SK-N-SH (cell line): ENCODE measurements at regions not wholly inside any gene's neighbourhood (a gene's known extent, or its start where the extent isn't known, plus 50 kb on each side); places are given as distances from the start of the nearest gene placed in this dataset.

Experiments used
- CTCF ChIA-PET: fragments of 300-600, 350-600 bp; formaldehyde crosslinking; extraction: SDS; loops from one replicate; lab custom pipeline; 2021; lab: Yijun Ruan, JAX
- POLR2A ChIA-PET: fragments of 350-600 bp; sonication (Branson Sonifier 250); formaldehyde crosslinking; extraction: SDS; loops from one replicate; lab custom pipeline; 2020; ENCODE audit warnings: antibody characterized with exemption, inconsistent platforms; lab: Yijun Ruan, JAX
- DNase-seq: peaks from one replicate; pipeline ENCODE4 v3.0.0; 2012
- H2AFZ ChIP-seq: fragments of 200-600 bp; sonication (generic); 2 replicates; pipeline ENCODE4 v1.8.1; 2016; ENCODE audit warnings: antibody characterized with exemption, mild to moderate bottlenecking, low read depth
- H3F3A ChIP-seq: fragments of 200-600 bp; sonication (generic); replicated peaks from 2 replicates; pipeline ENCODE3; 2016; ENCODE audit warnings: antibody characterized with exemption, mild to moderate bottlenecking; ENCODE audit not compliant: insufficient read depth
- H3K27ac ChIP-seq, 2 experiments: fragments of 200-500 bp in 1 of 2; fragments of 200-600 bp in 1 of 2; sonication (Bioruptor generic) in 1 of 2; sonication (generic), shearing (Covaris generic) in 1 of 2; 2 replicates each; pipeline versions ENCODE4 v1.5.1 to v1.6.1; 2014 to 2016; ENCODE audit warnings: low read depth in 2 of 2, inconsistent platforms in 1 of 2, low read length in 1 of 2, mild to moderate bottlenecking in 1 of 2, mixed read lengths in 1 of 2
- H3K27me3 ChIP-seq: fragments of 200-600 bp; sonication (generic), shearing (Covaris generic); 2 replicates; pipeline ENCODE4 v1.6.1; 2016; ENCODE audit warnings: mixed run types; ENCODE audit not compliant: insufficient read depth
- H3K36me3 ChIP-seq, 2 experiments: fragments of 200-500 bp in 1 of 2; fragments of 200-600 bp in 1 of 2; sonication (Bioruptor generic) in 1 of 2; sonication (generic) in 1 of 2; replicated peaks in 1 of 2; 2 replicates each; pipeline versions ENCODE3 to v1.5.1; 2014 to 2016; ENCODE audit warnings: low read length in 1 of 2, mild to moderate bottlenecking in 1 of 2; ENCODE audit not compliant: insufficient read depth in 2 of 2, control insufficient read depth in 1 of 2
- H3K4me1 ChIP-seq, 2 experiments: fragments of 200-500 bp in 1 of 2; fragments of 200-600 bp in 1 of 2; sonication (Bioruptor generic) in 1 of 2; sonication (generic), shearing (Covaris generic) in 1 of 2; 2 replicates each; pipeline versions ENCODE4 v1.5.1 to v1.6.1; 2014 to 2016; ENCODE audit warnings: low read depth in 1 of 2, low read length in 1 of 2, mixed run types in 1 of 2; ENCODE audit not compliant: insufficient read depth in 2 of 2, control insufficient read depth in 1 of 2
- H3K4me2 ChIP-seq: fragments of 200-600 bp; sonication (generic), shearing (Covaris generic); 2 replicates; pipeline ENCODE4 v1.6.1; 2017; ENCODE audit warnings: mixed run types
- H3K4me3 ChIP-seq, 2 experiments: fragments of 200-500 bp in 1 of 2; fragments of 200-600 bp in 1 of 2; sonication (Bioruptor generic) in 1 of 2; sonication (generic), shearing (Covaris generic) in 1 of 2; 2 replicates each; pipeline versions ENCODE4 v1.5.1 to v1.8.1; 2014 to 2016; ENCODE audit warnings: low read depth in 2 of 2, inconsistent platforms in 1 of 2, low read length in 1 of 2, mild to moderate bottlenecking in 1 of 2, mixed read lengths in 1 of 2, moderate library complexity in 1 of 2
- H3K79me2 ChIP-seq: fragments of 200-600 bp; sonication (generic); 2 replicates; pipeline ENCODE4 v1.8.1; 2017; ENCODE audit warnings: mild to moderate bottlenecking; ENCODE audit not compliant: insufficient read depth
- H3K9ac ChIP-seq: fragments of 200-600 bp; sonication (generic); 2 replicates; pipeline ENCODE4 v1.6.1; 2017; ENCODE audit warnings: mixed run types
- H3K9me2 ChIP-seq: fragments of 200-600 bp; sonication (generic); 2 replicates; pipeline ENCODE4 v1.6.1; 2017; ENCODE audit warnings: mixed run types
- H3K9me3 ChIP-seq: fragments of 200-600 bp; sonication (generic); 2 replicates; pipeline ENCODE4 v1.6.1; 2017; ENCODE audit warnings: mixed run types, mild to moderate bottlenecking, moderate library complexity
- H4K20me1 ChIP-seq: fragments of 200-600 bp; sonication (generic); 2 replicates; pipeline ENCODE4 v1.6.1; 2017; ENCODE audit warnings: mild to moderate bottlenecking, mixed run types; ENCODE audit not compliant: insufficient read depth
- CHD2 ChIP-seq: fragments of 150-350 bp; IDR thresholded peaks from 2 replicates; pipeline ENCODE4 v1.6.1; 2018; ENCODE audit warnings: low read length; ENCODE audit not compliant: partially characterized antibody
- CTCF ChIP-seq: fragments of 200-600 bp; sonication (generic); IDR thresholded peaks from 2 replicates; pipeline ENCODE4 v1.6.1; 2017; ENCODE audit warnings: antibody characterized with exemption, mild to moderate bottlenecking, moderate library complexity
- ELF1 ChIP-seq: IDR thresholded peaks from 2 replicates; pipeline ENCODE4 v1.4.0; 2012
- EP300 ChIP-seq, 2 experiments: IDR thresholded peaks; 2 replicates each; pipeline versions ENCODE4 v1.4.0 to v1.6.1; 2012; ENCODE audit warnings: borderline replicate concordance in 1 of 2, low read depth in 1 of 2, low read length in 1 of 2
- FOSL2 ChIP-seq: IDR thresholded peaks from 2 replicates; pipeline ENCODE4 v1.4.0; 2012; ENCODE audit warnings: low read depth, mild to moderate bottlenecking, moderate library complexity, borderline replicate concordance
- FOXJ3 ChIP-seq: sonication (generic); formaldehyde crosslinking; IDR thresholded peaks from 2 replicates; pipeline ENCODE4 v1.5.1; 2020; ENCODE audit warnings: mild to moderate bottlenecking, missing genetic modification reagents
- GABPA ChIP-seq: IDR thresholded peaks from 2 replicates; pipeline ENCODE4 v1.4.0; 2012; ENCODE audit warnings: low read depth, mild to moderate bottlenecking
- IRF3 ChIP-seq: fragments of 150-350 bp; IDR thresholded peaks from 2 replicates; pipeline ENCODE4 v1.6.1; 2016; ENCODE audit warnings: mild to moderate bottlenecking, low read depth, low read length
- MEF2A ChIP-seq: IDR thresholded peaks from 2 replicates; pipeline ENCODE4 v1.4.0; 2012; ENCODE audit warnings: low read depth, borderline replicate concordance
- RXRA ChIP-seq: IDR thresholded peaks from 2 replicates; pipeline ENCODE4 v1.4.0; 2012; ENCODE audit warnings: low read depth, mild to moderate bottlenecking, borderline replicate concordance
- SIN3A ChIP-seq: IDR thresholded peaks from 2 replicates; pipeline ENCODE4 v1.6.1; 2012; ENCODE audit warnings: low read depth, mild to moderate bottlenecking, low read length, moderate library complexity, borderline replicate concordance
- SMC3 ChIP-seq: IDR thresholded peaks from 2 replicates; pipeline ENCODE4 v1.6.1; 2012; ENCODE audit warnings: low read depth, low read length, improper control_type of control experiment
- TAF1 ChIP-seq: IDR thresholded peaks from 2 replicates; pipeline ENCODE4 v1.6.1; 2012; ENCODE audit warnings: low read depth, mild to moderate bottlenecking, low read length, moderate library complexity, borderline replicate concordance
- TCF12 ChIP-seq: IDR thresholded peaks from 2 replicates; pipeline ENCODE4 v1.4.0; 2012
- TEAD4 ChIP-seq: IDR thresholded peaks from 2 replicates; pipeline ENCODE4 v1.4.0; 2012; ENCODE audit warnings: mild to moderate bottlenecking, borderline replicate concordance; ENCODE audit not compliant: insufficient read depth
- USF1 ChIP-seq: IDR thresholded peaks from 2 replicates; pipeline ENCODE4 v1.4.0; 2012; ENCODE audit warnings: low read depth, borderline replicate concordance
- USF2 ChIP-seq: fragments of 150-350 bp; IDR thresholded peaks from 2 replicates; pipeline ENCODE4 v1.6.1; 2017; ENCODE audit warnings: antibody characterized with exemption, low read length, low read depth, borderline replicate concordance
- ZBTB33 ChIP-seq: IDR thresholded peaks from 2 replicates; pipeline ENCODE4 v1.4.0; 2012; ENCODE audit warnings: low read depth, borderline replicate concordance
- WGBS: methylation state at CpG from one replicate; pipeline ENCODE4 v1.1.6; 2017; ENCODE audit warnings: low lambda C conversion rate; 5-methylcytosine and 5-hydroxymethylcytosine counted together

GRCh38 chr2:175523001-175523400, 341.5 kb upstream of the ATP5MC3 start (continued):
- TF ChIP-seq FOXJ3 (no peak), TEAD4 (no peak), CTCF (no peak), USF2 (no peak)
- TF ChIP-seq, all 33 proteins: peak for 0

GRCh38 chr2:175518206-175518605, 336.7 kb upstream of the ATP5MC3 start:
- no peaks in the 10 kb centered on the region for H3K79me2 ChIP-seq
- TF ChIP-seq GABPA (no peak), FOXJ3 (no peak), USF2 (no peak), EP300 (IDR thresholded peaks at IDR 0.05; ENCODE audit: borderline replicate concordance in 1 of 2, low read depth in 1 of 2, low read length in 1 of 2) (no peak), TAF1 (no peak), SIN3A (no peak), CTCF (no peak), CHD2 (no peak), SMC3 (no peak), MEF2A (no peak), IRF3 (no peak), USF1 (no peak), FOSL2 (no peak), ELF1 (no peak), RXRA (no peak), TCF12 (no peak), ZBTB33 (no peak)

More at GRCh38 chr2:175518206-175518605, 336.7 kb upstream of the ATP5MC3 start:
- Histone ChIP-seq H3K4me1 (no peaks in the 10 kb centered on the region), H3K9ac (no peak overlapping the region), H2AFZ (no peak overlapping the region), H3K27ac (no peak overlapping the region), H3F3A (no peaks in the 10 kb centered on the region), H3K4me3 (no peak overlapping the region), H3K9me3 (no peaks in the 10 kb centered on the region), H3K36me3 (no peaks in the 10 kb centered on the region), H3K27me3 (no peaks in the 10 kb centered on the region), H3K9me2 (no peaks in the 10 kb centered on the region), H4K20me1 (no peaks in the 10 kb centered on the region), H3K4me2 (no peak overlapping the region)
- no peak for DNase-seq
- ChIA-PET POLR2A (no interaction called here), CTCF (no interaction called here)
- WGBS, result 18% methylated on average over 3 of the region's 3 CpGs
